ENCODE measurements at regions not wholly inside any gene's neighbourhood (a gene's known extent, or its start where the extent isn't known, plus 50 kb on each side); places are given as distances from the start of the nearest gene placed in this dataset.
"Not testable (repeated sequence)": the region's sequence is repeated elsewhere in the genome, so short reads cannot be mapped to it uniquely, and the experiment has no call there.

GRCh38 chr2:13666582-13667414 lies 950.1 kb downstream of the TRIB2 start:
- no peaks in the 10 kb centered on the region for H3K36me3 ChIP-seq (ENCODE audit: control insufficient read depth, insufficient read depth, low read length)
- H3K4me1 ChIP-seq (ENCODE audit: control insufficient read depth, insufficient read depth, low read length), result no peaks in the 10 kb centered on the region
- H3K4me3 ChIP-seq (ENCODE audit: low read depth, low read length), result no peak overlapping the region

GRCh38 chr2:13667415-13667757 lies 950.6 kb downstream of the TRIB2 start:
- Histone ChIP-seq H3K9me3 (ENCODE audit: control insufficient read depth, insufficient read depth, low read length) (no peaks in the 10 kb centered on the region), H3K4me1 (ENCODE audit: control insufficient read depth, insufficient read depth, low read length) (no peaks in the 10 kb centered on the region), H3K9ac (ENCODE audit: low read depth, low read length) (no peak overlapping the region), H3K36me3 (ENCODE audit: control insufficient read depth, insufficient read depth, low read length) (no peaks in the 10 kb centered on the region), H3K4me3 (ENCODE audit: low read depth, low read length) (no peak overlapping the region), H3K27me3 (ENCODE audit: control insufficient read depth, insufficient read depth, low read length) (peaks cover 42% of the 10 kb centered on the region)

More at GRCh38 chr2:13666582-13667414, 950.1 kb downstream of the TRIB2 start:
- Histone ChIP-seq H3K9me3 (ENCODE audit: control insufficient read depth, insufficient read depth, low read length) (no peaks in the 10 kb centered on the region), H3K27me3 (ENCODE audit: control insufficient read depth, insufficient read depth, low read length) (peaks cover 36% of the 10 kb centered on the region), H3K9ac (ENCODE audit: low read depth, low read length) (no peak overlapping the region)

GRCh38 chr2:13669607-13670006 lies 952.9 kb downstream of the TRIB2 start:
- Histone ChIP-seq H3K4me3 (ENCODE audit: low read depth, low read length) (no peak overlapping the region), H3K9ac (ENCODE audit: low read depth, low read length) (no peak overlapping the region), H3K27me3 (ENCODE audit: control insufficient read depth, insufficient read depth, low read length) (peaks cover 64% of the 10 kb centered on the region), H3K4me1 (ENCODE audit: control insufficient read depth, insufficient read depth, low read length) (no peaks in the 10 kb centered on the region), H3K36me3 (ENCODE audit: control insufficient read depth, insufficient read depth, low read length) (no peaks in the 10 kb centered on the region), H3K9me3 (ENCODE audit: control insufficient read depth, insufficient read depth, low read length) (no peaks in the 10 kb centered on the region)

GRCh38 chr2:13673821-13674220 lies 957.1 kb downstream of the TRIB2 start:
- not testable (repeated sequence) for H3K4me1 ChIP-seq (ENCODE audit: control insufficient read depth, insufficient read depth, low read length); H3K4me3 ChIP-seq (ENCODE audit: low read depth, low read length); H3K9me3 ChIP-seq (ENCODE audit: control insufficient read depth, insufficient read depth, low read length); H3K9ac ChIP-seq (ENCODE audit: low read depth, low read length); H3K36me3 ChIP-seq (ENCODE audit: control insufficient read depth, insufficient read depth, low read length)
- H3K27me3 ChIP-seq (ENCODE audit: control insufficient read depth, insufficient read depth, low read length), result peaks cover 96% of the 10 kb centered on the region

GRCh38 chr2:13676269-13676668 lies 956.2 kb upstream of the LRATD1 start:
- H3K9ac ChIP-seq (ENCODE audit: low read depth, low read length), result no peak overlapping the region
- H3K27me3 ChIP-seq (ENCODE audit: control insufficient read depth, insufficient read depth, low read length), result peaks cover 99% of the 10 kb centered on the region
- H3K4me3 ChIP-seq (ENCODE audit: low read depth, low read length), result no peak overlapping the region
- H3K4me1 ChIP-seq (ENCODE audit: control insufficient read depth, insufficient read depth, low read length), result no peaks in the 10 kb centered on the region
- H3K36me3 ChIP-seq (ENCODE audit: control insufficient read depth, insufficient read depth, low read length), result no peaks in the 10 kb centered on the region
- no peaks in the 10 kb centered on the region for H3K9me3 ChIP-seq (ENCODE audit: control insufficient read depth, insufficient read depth, low read length)

GRCh38 chr2:13681936-13682335 lies 950.6 kb upstream of the LRATD1 start:
- H3K9me3 ChIP-seq (ENCODE audit: control insufficient read depth, insufficient read depth, low read length), result peaks cover 3% of the 10 kb centered on the region
- peaks cover 48% of the 10 kb centered on the region for H3K27me3 ChIP-seq (ENCODE audit: control insufficient read depth, insufficient read depth, low read length)
- no peak overlapping the region for H3K4me3 ChIP-seq (ENCODE audit: low read depth, low read length)
- H3K9ac ChIP-seq (ENCODE audit: low read depth, low read length), result no peak overlapping the region
- no peaks in the 10 kb centered on the region for H3K36me3 ChIP-seq (ENCODE audit: control insufficient read depth, insufficient read depth, low read length)
- no peaks in the 10 kb centered on the region for H3K4me1 ChIP-seq (ENCODE audit: control insufficient read depth, insufficient read depth, low read length)

- peaks cover 3% of the 10 kb centered on the region for H3K9me3 ChIP-seq (ENCODE audit: control insufficient read depth, insufficient read depth, low read length)
- no peaks in the 10 kb centered on the region for H3K36me3 ChIP-seq (ENCODE audit: control insufficient read depth, insufficient read depth, low read length)
- H3K4me1 ChIP-seq (ENCODE audit: control insufficient read depth, insufficient read depth, low read length), result no peaks in the 10 kb centered on the region
- no peak overlapping the region for H3K9ac ChIP-seq (ENCODE audit: low read depth, low read length)
- no peak overlapping the region for H3K4me3 ChIP-seq (ENCODE audit: low read depth, low read length)
- peaks cover 40% of the 10 kb centered on the region for H3K27me3 ChIP-seq (ENCODE audit: control insufficient read depth, insufficient read depth, low read length)
Observed at GRCh38 chr2:13682540-13683272, 949.8 kb upstream of the LRATD1 start.

- Histone ChIP-seq H3K4me3 (ENCODE audit: low read depth, low read length) (no peak overlapping the region), H3K9me3 (ENCODE audit: control insufficient read depth, insufficient read depth, low read length) (peaks cover 3% of the 10 kb centered on the region), H3K4me1 (ENCODE audit: control insufficient read depth, insufficient read depth, low read length) (no peaks in the 10 kb centered on the region)
Observed at GRCh38 chr2:13686262-13686661, 946.3 kb upstream of the LRATD1 start.

GRCh38 chr2:13694673-13695072 lies 937.8 kb upstream of the LRATD1 start:
- H3K9ac ChIP-seq (ENCODE audit: low read depth, low read length), result no peak overlapping the region
- H3K27me3 ChIP-seq (ENCODE audit: control insufficient read depth, insufficient read depth, low read length), result no peaks in the 10 kb centered on the region
- H3K36me3 ChIP-seq (ENCODE audit: control insufficient read depth, insufficient read depth, low read length), result no peaks in the 10 kb centered on the region
- H3K9me3 ChIP-seq (ENCODE audit: control insufficient read depth, insufficient read depth, low read length), result no peaks in the 10 kb centered on the region
- H3K4me3 ChIP-seq (ENCODE audit: low read depth, low read length), result no peak overlapping the region
- no peaks in the 10 kb centered on the region for H3K4me1 ChIP-seq (ENCODE audit: control insufficient read depth, insufficient read depth, low read length)

More at GRCh38 chr2:13686262-13686661, 946.3 kb upstream of the LRATD1 start:
- no peaks in the 10 kb centered on the region for H3K36me3 ChIP-seq (ENCODE audit: control insufficient read depth, insufficient read depth, low read length)
- H3K27me3 ChIP-seq (ENCODE audit: control insufficient read depth, insufficient read depth, low read length), result peaks cover 4% of the 10 kb centered on the region
- no peak overlapping the region for H3K9ac ChIP-seq (ENCODE audit: low read depth, low read length)

- no peaks in the 10 kb centered on the region for H3K4me1 ChIP-seq (ENCODE audit: control insufficient read depth, insufficient read depth, low read length)
- no peaks in the 10 kb centered on the region for H3K9me3 ChIP-seq (ENCODE audit: control insufficient read depth, insufficient read depth, low read length)
- no peak overlapping the region for H3K9ac ChIP-seq (ENCODE audit: low read depth, low read length)
- no peaks in the 10 kb centered on the region for H3K36me3 ChIP-seq (ENCODE audit: control insufficient read depth, insufficient read depth, low read length)
- H3K4me3 ChIP-seq (ENCODE audit: low read depth, low read length), result no peak overlapping the region
- no peaks in the 10 kb centered on the region for H3K27me3 ChIP-seq (ENCODE audit: control insufficient read depth, insufficient read depth, low read length)
Observed at GRCh38 chr2:13696601-13697000, 935.9 kb upstream of the LRATD1 start.

- no peak overlapping the region for H3K4me3 ChIP-seq (ENCODE audit: low read depth, low read length)
- no peak overlapping the region for H3K9ac ChIP-seq (ENCODE audit: low read depth, low read length)
- H3K36me3 ChIP-seq (ENCODE audit: control insufficient read depth, insufficient read depth, low read length), result no peaks in the 10 kb centered on the region
- H3K4me1 ChIP-seq (ENCODE audit: control insufficient read depth, insufficient read depth, low read length), result no peaks in the 10 kb centered on the region
- H3K9me3 ChIP-seq (ENCODE audit: control insufficient read depth, insufficient read depth, low read length), result no peaks in the 10 kb centered on the region
- no peaks in the 10 kb centered on the region for H3K27me3 ChIP-seq (ENCODE audit: control insufficient read depth, insufficient read depth, low read length)
Observed at GRCh38 chr2:13698847-13699246, 933.7 kb upstream of the LRATD1 start.

GRCh38 chr2:13699939-13700338 lies 932.6 kb upstream of the LRATD1 start:
- not testable (repeated sequence) for H3K9me3 ChIP-seq (ENCODE audit: control insufficient read depth, insufficient read depth, low read length); H3K27me3 ChIP-seq (ENCODE audit: control insufficient read depth, insufficient read depth, low read length); H3K4me3 ChIP-seq (ENCODE audit: low read depth, low read length); H3K36me3 ChIP-seq (ENCODE audit: control insufficient read depth, insufficient read depth, low read length); H3K4me1 ChIP-seq (ENCODE audit: control insufficient read depth, insufficient read depth, low read length); H3K9ac ChIP-seq (ENCODE audit: low read depth, low read length)
